ENCODE measurements at regions not wholly inside any gene's neighbourhood (a gene's known extent, or its start where the extent isn't known, plus 50 kb on each side); places are given as distances from the start of the nearest gene placed in this dataset.

DNA sequence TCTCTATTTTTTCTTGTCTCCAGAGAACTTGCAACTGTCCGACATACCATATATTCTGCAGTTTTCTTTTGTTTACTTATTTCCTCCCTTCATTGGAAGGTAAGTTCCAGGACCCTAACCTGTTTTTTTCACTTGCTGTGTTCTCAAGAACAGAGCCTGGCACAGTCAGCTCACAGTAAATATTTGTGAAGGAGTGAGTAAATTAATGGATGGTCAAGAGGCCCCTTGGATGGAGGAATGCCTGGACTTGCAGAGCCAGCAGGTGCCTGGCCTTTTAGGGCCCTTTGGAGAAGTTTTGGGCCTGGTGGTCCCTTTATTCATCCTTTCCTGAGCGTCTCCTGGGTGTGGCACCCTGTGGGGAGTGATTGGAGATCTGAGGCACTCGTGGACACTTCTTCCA is 182.1 kb upstream of the POU3F1 start:
- Mint-ChIP-seq H3K4me1 (no peaks in the 10 kb centered on the region), H3K36me3 (ENCODE audit: low read depth) (no peaks in the 10 kb centered on the region), H3K27me3 (peaks cover 1% of the 10 kb centered on the region), H3K9me3 (no peaks in the 10 kb centered on the region), H3K27ac (no peak overlapping the region), H3K4me3 (no peak overlapping the region)
- ATAC-seq (ENCODE audit: low read depth): no peak
- no peak for DNase-seq
- TF ChIP-seq, protein P1, sequence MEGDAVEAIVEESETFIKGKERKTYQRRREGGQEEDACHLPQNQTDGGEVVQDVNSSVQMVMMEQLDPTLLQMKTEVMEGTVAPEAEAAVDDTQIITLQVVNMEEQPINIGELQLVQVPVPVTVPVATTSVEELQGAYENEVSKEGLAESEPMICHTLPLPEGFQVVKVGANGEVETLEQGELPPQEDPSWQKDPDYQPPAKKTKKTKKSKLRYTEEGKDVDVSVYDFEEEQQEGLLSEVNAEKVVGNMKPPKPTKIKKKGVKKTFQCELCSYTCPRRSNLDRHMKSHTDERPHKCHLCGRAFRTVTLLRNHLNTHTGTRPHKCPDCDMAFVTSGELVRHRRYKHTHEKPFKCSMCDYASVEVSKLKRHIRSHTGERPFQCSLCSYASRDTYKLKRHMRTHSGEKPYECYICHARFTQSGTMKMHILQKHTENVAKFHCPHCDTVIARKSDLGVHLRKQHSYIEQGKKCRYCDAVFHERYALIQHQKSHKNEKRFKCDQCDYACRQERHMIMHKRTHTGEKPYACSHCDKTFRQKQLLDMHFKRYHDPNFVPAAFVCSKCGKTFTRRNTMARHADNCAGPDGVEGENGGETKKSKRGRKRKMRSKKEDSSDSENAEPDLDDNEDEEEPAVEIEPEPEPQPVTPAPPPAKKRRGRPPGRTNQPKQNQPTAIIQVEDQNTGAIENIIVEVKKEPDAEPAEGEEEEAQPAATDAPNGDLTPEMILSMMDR (IDR thresholded peaks at IDR 0.05): no peak
- intact Hi-C loops (cut with micrococcal nuclease): no loop called here
- CTCF ChIA-PET: no interaction called here
- POLR2A ChIA-PET: no interaction called here

DNA sequence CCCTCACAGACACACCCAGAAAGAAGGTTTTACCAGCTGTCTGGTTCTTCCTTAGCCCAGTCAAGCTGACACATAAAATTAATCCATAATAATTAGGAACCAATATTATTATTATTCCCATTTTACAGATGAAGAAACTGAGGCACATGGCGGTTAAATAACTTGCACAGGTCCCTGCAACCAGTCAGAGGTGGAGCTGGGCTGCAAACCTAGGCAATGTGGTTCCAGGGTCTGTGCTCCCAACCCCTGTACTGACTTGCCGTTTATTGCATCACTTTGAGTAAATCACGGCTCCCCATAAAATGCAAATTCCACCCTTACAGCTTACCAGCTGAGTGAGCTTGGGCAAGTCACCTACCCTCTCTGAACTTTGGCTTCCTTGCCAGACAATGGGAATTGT is 179.2 kb upstream of the POU3F1 start:
- POLR2A ChIA-PET: interaction anchor here (0.7 kb wide), 1 partner anchor 89 kb away, joined by 3 read pairs; no protein-coding TSS in a partner anchor
- Mint-ChIP-seq H3K9me3 (no peaks in the 10 kb centered on the region), H3K4me3 (no peak overlapping the region), H3K4me1 (no peaks in the 10 kb centered on the region), H3K27me3 (peaks cover 3% of the 10 kb centered on the region), H3K36me3 (ENCODE audit: low read depth) (no peaks in the 10 kb centered on the region), H3K27ac (no peak overlapping the region)
- ATAC-seq (ENCODE audit: low read depth) (no peak), DNase-seq (no peak)
- intact Hi-C loops (cut with micrococcal nuclease): no loop called here
- TF ChIP-seq, protein P1 (IDR thresholded peaks at IDR 0.05): no peak
- CTCF ChIA-PET: no interaction called here

DNA sequence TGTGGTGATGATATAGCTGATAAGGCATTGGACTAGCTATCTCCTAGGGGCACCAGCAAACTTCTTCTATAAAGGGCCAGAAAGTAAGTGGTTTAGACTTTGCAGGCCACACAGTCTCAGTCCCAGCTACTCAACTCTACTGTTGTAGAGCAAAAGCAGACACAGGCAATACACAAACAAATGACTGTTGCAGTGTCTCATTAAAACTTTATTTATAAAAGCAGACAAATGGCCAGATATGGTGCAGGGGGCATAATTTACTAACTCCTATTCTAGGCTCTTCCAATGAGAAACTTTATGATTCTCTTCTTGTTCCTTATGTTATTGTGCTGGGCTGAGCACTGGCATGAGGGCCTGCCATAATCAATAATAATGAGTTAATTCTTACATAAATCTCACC is 176.8 kb upstream of the POU3F1 start:
- ATAC-seq (ENCODE audit: low read depth) (no peak), DNase-seq (no peak)
- TF ChIP-seq, protein P1 (IDR thresholded peaks at IDR 0.05): no peak
- no peak overlapping the region for H3K4me3 Mint-ChIP-seq
- H3K36me3 Mint-ChIP-seq (ENCODE audit: low read depth): no peaks in the 10 kb centered on the region
- H3K27me3 Mint-ChIP-seq: peaks cover 12% of the 10 kb centered on the region
- intact Hi-C loops (cut with micrococcal nuclease): no loop called here
- ChIA-PET CTCF (no interaction called here), POLR2A (no interaction called here)
- no peaks in the 10 kb centered on the region for H3K4me1 Mint-ChIP-seq
- no peak overlapping the region for H3K27ac Mint-ChIP-seq
- H3K9me3 Mint-ChIP-seq: no peaks in the 10 kb centered on the region

DNA sequence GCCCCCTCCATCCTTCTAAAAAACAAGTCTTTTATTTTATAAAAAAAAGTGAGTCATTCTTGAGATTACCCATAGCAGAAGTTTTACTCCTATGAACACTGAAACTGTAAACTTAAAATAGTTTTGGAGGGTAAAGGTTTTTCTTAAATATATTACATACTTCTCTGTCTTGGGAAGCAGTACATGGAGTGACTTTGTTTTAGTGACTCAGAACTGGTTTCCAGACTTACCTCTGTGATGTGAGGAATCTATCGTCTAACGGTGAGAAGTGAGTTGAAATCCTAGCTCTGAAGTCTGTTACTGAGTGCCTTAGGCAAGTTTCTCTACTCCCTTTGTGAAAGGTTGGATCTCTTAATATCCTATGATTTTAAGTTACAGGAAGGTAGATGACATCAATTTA is 176.3 kb upstream of the POU3F1 start:
- ATAC-seq (ENCODE audit: low read depth) (no peak), DNase-seq (no peak)
- Mint-ChIP-seq H3K4me3 (no peak overlapping the region), H3K36me3 (ENCODE audit: low read depth) (no peaks in the 10 kb centered on the region), H3K4me1 (no peaks in the 10 kb centered on the region), H3K27ac (no peak overlapping the region), H3K9me3 (no peaks in the 10 kb centered on the region), H3K27me3 (peaks cover 15% of the 10 kb centered on the region)
- TF ChIP-seq, protein P1 (IDR thresholded peaks at IDR 0.05): no peak
- CTCF ChIA-PET: no interaction called here
- intact Hi-C loops (cut with micrococcal nuclease): no loop called here
- POLR2A ChIA-PET: no interaction called here

DNA sequence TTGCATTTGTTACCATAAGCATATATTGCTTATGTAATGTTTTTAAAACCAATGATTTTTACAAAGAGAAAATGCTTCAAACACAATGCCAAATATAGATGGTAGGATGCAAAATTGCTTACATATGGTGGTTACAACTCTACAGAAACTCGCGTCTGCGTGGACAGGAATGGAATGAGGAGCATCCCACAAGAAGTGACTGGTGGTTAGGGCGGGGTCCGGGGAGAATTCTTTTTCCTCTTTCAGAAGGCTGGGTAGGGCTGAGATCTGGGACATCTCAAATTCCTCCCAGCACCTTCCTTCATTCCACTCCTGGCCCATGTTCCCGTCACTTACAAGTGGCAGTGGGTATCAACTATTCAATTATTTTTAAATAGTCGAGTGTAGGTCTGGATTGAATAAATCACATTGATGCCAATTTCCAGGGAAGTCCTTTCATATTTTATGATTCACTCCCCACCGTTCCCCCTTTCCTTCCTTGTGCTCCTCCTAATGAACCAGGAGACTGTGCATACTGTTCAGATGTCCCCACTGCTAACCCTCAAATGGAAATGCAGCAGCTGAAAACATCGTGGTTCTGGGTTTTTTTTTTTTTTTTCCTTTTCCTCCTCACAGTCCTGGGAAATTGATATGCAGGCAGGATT is 174.5 kb upstream of the POU3F1 start:
- Mint-ChIP-seq H3K4me1 (no peaks in the 10 kb centered on the region), H3K27me3 (peaks cover 18% of the 10 kb centered on the region), H3K27ac (no peak overlapping the region), H3K36me3 (ENCODE audit: low read depth) (no peaks in the 10 kb centered on the region), H3K4me3 (no peak overlapping the region), H3K9me3 (no peaks in the 10 kb centered on the region)
- no peak for ATAC-seq (ENCODE audit: low read depth)
- TF ChIP-seq, protein P1 (IDR thresholded peaks at IDR 0.05): no peak
- no peak for DNase-seq
- intact Hi-C loops (cut with micrococcal nuclease): no loop called here
- CTCF ChIA-PET: no interaction called here
- POLR2A ChIA-PET: no interaction called here

All from activated B cell treated with CpG ODN at 0.5 μM for 24 hours (primary cell).